Activated CD4-positive, CD25-positive, alpha-beta regulatory T cell treated with anti-CD3 and anti-CD28 coated beads, Interleukin-2, amount 50 U/mL, for 16 hours (primary cell): ENCODE measurements at regions not wholly inside any gene's neighbourhood (a gene's known extent, or its start where the extent isn't known, plus 50 kb on each side); places are given as distances from the start of the nearest gene placed in this dataset.

Experiments used
- DNase-seq: peaks from one replicate; pipeline ENCODE4 v3.0.0-alpha.2; 2020; ENCODE audit warnings: low read depth, low spot score

DNA sequence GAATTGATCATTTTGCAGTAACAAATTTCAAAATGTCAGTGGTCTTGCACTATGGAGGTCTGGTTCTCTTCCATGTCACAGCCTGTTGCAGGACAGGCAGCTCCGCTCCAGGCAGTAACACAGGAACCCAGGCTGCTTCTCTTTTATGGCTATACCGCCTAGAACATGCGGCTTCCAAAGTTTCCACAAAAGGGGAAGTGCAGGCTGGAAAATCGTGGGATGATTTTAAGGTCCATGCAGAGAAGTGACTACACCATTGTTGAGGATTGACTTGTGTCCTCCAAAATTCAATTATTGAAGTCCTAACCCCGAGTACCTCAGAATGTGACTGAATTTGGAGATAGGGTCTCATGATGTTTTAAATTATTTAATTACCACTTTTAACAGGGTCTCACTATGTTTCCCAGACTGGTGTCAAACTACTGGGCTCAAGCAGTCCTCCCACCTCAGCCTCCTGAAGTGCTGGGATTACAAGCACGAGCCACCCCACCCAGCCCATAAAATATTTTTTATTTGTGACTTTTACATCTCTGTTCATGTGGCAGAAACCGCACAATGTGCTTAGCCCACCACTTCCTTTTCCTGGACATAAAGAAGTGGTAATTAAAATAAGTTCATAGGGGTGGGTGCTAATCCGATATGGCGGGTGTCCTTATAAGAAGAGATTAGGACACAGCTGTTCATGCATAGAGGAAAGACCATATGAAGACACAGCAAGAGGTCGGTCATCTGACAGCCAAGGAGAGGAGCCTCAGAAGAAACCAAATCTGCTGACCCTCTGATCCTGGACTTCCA is 279.2 kb upstream of the RPL38 start:
- DNase-seq: no peak

DNA sequence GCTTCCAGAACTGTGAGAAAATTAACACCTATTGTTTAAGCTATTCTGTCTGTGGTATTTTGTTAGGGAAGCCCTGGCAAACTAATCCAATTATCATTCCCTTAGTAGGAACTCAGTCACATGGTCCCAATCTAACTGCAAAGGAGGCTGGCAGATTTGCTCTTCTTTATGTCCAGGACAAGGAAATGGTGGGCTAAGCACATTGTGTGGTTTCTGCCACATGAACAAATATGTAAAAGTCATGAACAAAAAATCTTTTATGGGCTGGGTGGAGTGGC is 278.6 kb upstream of the RPL38 start:
- no peak for DNase-seq

- DNase-seq: no peak
Measured at GRCh38 chr17:73929860-73930430, 273.5 kb upstream of the RPL38 start.

- DNase-seq: no peak
Measured at GRCh38 chr17:73932216-73932749, 271.2 kb upstream of the RPL38 start.

GRCh38 chr17:73933164-73933766 is 270.2 kb upstream of the RPL38 start:
- no peak for DNase-seq

DNA sequence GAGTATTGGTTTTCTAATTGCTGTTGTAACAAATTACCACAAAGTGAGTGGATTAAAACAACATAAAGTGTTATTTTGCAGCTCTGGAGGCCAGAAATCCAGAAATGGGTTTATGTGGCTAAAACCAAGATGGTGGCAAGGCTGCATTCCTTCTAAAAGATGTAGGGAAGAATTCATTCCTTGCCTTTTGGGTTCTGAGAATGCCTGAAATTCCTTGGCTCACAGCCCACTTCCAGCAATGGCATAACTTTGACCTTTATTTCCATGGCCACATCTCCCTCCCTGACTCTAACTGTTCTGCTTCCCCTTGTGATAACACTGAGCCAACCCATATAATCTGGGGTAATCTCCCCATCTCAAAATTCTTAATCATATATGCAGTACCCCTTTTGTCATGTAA is 269.6 kb upstream of the RPL38 start:
- DNase-seq: no peak

- DNase-seq: no peak
Measured at GRCh38 chr17:73934696-73935095, 268.8 kb upstream of the RPL38 start.

GRCh38 chr17:73936908-73937627 is 266.4 kb upstream of the RPL38 start:
- no peak for DNase-seq

DNA sequence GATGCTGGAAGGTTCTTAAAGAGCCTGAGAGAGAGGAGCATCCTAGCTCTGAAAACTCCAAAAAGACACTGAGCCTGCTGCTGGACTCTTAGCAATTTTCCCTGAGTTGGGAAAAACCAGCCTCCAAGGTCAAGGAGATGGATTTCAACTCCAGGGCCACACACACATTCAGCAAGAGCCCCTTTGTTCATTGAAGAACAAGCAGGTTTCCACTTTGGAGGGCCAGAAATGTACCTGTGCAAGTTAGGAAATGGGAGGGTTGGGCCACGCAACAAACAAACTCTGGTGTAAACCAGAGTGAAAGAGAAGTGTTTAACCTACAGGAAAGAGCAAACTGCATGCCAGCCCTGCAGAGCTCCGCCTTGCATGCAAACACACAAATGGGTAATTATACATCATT is 264.8 kb upstream of the RPL38 start:
- no peak for DNase-seq

DNA sequence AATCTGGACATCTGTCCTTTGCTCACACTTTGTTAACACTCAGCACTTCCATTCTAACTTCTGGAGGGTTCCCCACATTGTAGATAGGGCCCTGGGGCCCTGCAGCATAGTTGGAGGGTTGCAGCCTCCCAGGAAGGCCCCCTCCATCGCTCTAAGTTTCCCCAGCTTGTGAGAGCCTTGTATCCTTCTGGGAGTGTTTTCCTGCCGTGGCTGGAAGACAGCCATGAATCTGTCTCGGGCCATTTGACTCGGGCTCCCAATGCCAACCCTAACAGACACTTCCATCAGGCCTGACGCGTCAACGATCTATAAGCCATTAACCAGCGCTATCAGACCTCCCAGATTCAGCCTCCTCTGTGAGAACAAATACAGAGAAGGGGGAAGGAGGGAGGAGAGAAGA is 263.7 kb upstream of the RPL38 start:
- no peak for DNase-seq

GRCh38 chr17:73940511-73940910 is 263.0 kb upstream of the RPL38 start:
- DNase-seq: no peak

- DNase-seq: no peak
Measured at GRCh38 chr17:73941919-73942530, 261.5 kb upstream of the RPL38 start.

DNA sequence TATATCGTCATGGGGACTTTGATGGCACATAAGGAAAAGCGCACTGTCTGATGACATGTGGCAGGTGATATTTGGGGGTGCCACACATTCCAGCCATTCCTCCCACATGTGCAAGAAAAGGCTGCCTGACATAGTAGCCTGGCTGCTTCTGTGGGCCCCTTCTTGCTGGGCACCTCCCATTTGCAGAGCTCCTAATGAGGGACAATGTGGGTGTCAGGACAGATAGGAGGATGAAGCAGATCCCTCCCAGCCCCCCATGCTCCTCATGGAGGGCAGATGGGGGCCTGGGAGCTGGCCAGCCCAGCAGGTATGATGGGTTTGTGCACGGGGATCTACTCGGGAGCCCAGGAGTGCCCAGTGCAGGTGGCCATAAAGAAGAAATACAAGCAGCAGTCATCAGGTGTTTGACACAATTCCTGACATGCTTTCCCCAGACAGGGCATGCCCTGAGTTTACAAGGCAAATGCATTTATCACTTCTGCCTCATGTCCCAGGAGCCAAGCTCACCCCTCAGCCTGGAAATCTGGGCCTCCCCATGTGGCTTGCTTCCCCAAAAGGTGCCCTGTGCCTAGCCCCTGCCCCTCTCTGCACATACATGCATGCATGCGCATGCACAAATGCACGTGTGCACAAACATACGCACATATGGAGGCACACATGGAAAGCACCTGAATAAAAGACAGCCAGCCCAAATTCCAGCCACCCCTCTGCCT is 260.6 kb upstream of the RPL38 start:
- no peak for DNase-seq

DNA sequence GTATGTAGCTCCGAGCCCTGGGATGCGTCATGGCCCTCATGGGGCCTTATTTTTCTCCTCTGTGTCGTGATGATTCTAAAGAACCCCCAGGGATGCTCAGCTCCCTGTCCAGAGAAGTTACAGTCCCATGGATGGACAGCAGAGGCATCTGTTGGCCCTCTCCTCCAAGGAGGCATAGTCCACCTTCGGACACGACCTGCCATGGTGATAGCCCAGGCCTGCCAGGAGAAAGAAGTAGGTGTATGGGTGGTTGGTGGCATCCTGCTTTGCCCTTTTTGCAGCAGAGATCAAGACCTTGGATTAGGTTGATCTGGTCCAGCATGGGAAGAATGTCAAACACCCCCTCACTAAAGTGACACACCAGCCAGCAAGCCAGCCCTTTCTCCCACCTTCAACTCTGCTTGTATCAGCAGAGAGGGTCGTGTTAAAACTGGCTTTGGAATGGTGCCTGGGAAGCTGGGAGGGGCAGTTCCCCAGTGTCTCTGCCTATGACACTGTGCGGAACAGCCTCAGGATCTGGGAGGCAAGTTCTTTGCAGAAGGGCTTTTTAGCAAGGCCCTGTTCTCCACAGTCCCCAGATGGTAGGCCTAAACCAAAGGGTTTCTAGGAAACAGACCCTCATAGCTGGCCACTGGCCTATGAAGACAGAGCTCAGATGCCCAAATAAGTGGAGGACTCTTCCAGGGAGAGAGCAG is 259.9 kb upstream of the RPL38 start:
- DNase-seq: no peak

DNA sequence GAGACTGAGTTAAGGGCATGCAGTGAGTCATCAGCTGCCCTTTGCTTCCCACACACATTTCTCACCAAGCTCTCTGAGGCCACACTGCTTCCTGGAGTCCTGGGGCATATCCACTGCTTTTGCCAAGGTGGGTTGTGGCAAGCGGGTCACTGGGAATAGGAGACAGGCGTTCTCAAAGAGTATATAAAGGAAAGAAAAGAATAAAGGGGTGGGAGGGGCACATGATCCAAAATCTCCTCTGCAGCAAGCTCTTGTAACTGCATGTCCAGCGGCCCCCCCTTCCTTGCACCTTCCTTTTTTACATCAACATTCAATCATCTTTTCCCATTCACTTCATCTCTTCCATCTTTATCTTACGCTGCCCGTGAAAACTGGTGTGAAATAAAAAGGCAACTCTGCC is 259.1 kb upstream of the RPL38 start:
- no peak for DNase-seq

DNA sequence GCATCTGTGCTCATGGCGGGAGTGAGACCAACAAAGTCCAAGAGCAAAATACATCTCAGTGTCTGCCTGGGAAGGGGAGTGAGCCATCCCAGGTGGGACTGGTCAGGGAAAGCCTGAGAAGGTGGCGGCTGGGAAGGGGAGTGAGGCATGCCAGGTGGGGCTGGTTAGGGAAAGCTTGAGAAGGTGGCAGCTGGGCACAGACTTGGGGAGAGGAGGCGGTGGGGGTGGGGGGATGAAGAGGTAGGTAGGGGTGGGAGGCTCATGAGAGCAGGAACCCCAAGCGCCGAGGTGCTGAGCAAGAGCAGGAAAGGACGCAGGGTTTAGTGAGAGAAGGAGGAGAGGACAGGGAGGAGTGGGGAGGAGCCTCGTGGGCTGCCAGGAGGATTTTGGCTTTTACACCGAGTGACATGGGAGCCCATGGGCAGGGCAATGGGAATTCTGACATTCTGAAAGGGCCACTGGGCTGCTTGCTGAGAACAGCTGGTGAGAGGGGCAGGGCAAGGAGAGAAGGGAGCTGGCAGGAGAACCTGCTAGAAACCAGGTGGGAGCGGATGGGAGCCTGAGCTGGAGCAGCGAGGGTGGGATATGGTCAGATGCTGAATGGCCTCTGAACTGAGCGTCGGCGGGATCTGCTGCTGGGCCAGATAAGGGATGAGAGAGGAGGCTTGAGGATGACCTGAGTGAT is 256.1 kb upstream of the RPL38 start:
- DNase-seq: no peak

GRCh38 chr17:73947966-73948355 is 255.5 kb upstream of the RPL38 start:
- no peak for DNase-seq

DNA sequence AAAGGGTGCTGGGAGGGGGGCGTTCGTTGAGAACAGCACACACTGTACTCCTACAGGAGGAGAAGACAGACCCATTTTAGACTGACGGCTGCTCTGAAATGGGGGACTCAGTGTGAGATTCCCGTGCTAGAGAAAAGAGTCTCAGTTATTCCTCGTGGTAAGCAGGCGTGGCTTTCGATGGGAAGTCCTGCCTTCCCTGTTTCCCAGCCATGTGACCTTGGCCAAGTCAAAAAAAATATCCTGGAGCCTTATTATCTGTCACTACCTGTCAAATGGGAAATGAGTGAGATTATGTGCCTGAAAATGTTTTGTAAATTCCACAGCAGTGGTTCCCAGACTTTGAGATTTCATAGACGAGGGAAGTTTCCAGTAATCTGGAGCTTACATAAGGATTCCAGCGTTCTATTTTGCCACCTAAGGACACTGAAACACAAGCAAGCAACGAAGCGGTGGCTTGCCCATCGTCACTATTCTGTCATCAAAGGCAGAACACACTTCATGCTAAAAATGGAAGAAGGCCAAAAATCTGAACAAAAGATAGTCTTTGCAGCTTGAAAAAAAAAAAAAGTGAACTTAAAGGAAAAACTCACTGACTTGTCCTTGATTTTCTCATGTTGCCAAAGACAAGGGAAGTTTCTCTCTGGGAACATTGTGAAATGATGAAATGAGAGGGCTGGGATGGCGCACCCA is 253.4 kb upstream of the RPL38 start:
- DNase-seq: no peak

GRCh38 chr17:73950593-73950914 is 252.9 kb upstream of the RPL38 start:
- no peak for DNase-seq

DNA sequence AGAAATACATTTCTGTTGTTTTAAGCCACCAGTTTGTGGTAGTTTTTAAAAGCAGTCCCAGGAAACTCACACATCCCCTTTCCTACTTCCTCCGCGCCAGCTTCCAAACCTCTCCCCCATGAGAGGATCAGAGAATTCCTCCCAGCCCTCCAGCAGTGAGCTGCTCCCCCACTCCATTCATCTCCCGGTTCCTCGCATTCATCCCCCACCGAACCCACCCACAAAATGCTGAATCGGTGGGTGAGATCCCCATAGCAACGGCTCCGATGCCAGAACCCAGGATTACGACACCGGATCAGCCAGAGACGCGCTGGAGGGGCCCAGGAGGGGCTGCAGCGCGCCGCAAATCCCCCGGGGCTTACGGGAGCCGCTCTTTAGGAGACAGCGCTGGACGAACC is 251.4 kb upstream of the RPL38 start:
- DNase-seq: no peak
